WI38 (cell line): ENCODE measurements at regions not wholly inside any gene's neighbourhood (a gene's known extent, or its start where the extent isn't known, plus 50 kb on each side); places are given as distances from the start of the nearest gene placed in this dataset.

Experiments
- H3K4me3 ChIP-seq: 2 replicates; pipeline ENCODE4 v1.5.1; 2011; ENCODE audit warnings: low read depth, mild to moderate bottlenecking, control low read depth, low read length
- CTCF ChIP-seq: IDR thresholded peaks from 2 replicates; pipeline ENCODE4 v1.5.1; 2012; ENCODE audit warnings: low read depth, mild to moderate bottlenecking, control low read depth, low read length

GRCh38 chr22:49468487-49469198, 359.0 kb downstream of the BRD1 start:
- no peak for TF ChIP-seq CTCF
- no peak overlapping the region for H3K4me3 ChIP-seq

- H3K4me3 ChIP-seq, result no peak overlapping the region
- TF ChIP-seq CTCF, result no peak
Observed at GRCh38 chr22:49466878-49467595, 360.6 kb downstream of the BRD1 start.

GRCh38 chr22:49464037-49464436, 363.6 kb downstream of the BRD1 start:
- no peak for TF ChIP-seq CTCF
- H3K4me3 ChIP-seq, result no peak overlapping the region

- no peak overlapping the region for H3K4me3 ChIP-seq
- TF ChIP-seq CTCF, result no peak
Observed at GRCh38 chr22:49462795-49463194, 364.9 kb downstream of the BRD1 start.

GRCh38 chr22:49462291-49462690, 365.4 kb downstream of the BRD1 start:
- H3K4me3 ChIP-seq, result no peak overlapping the region
- no peak for TF ChIP-seq CTCF

GRCh38 chr22:49461674-49462073, 366.0 kb downstream of the BRD1 start:
- no peak for TF ChIP-seq CTCF
- no peak overlapping the region for H3K4me3 ChIP-seq

GRCh38 chr22:49460592-49461281, 366.9 kb downstream of the BRD1 start:
- no peak overlapping the region for H3K4me3 ChIP-seq

More at GRCh38 chr22:49460592-49461281, 366.9 kb downstream of the BRD1 start:
- TF ChIP-seq CTCF, result no peak
